ENCODE measurements at regions not wholly inside any gene's neighbourhood (a gene's known extent, or its start where the extent isn't known, plus 50 kb on each side); places are given as distances from the start of the nearest gene placed in this dataset.

GRCh38 chr17:74077231-74077630, 126.2 kb upstream of the RPL38 start:
- no peaks in the 10 kb centered on the region for H3K4me1 ChIP-seq
- peaks cover 6% of the 10 kb centered on the region for H3K9me3 ChIP-seq
- peaks cover 0 to 35% (median 19%) of the 10 kb centered on the region in 3 donors for H3K27me3 ChIP-seq (ENCODE audit: insufficient read depth in 3 of 3, low read length in 2 of 3)
- TF ChIP-seq, protein P1, sequence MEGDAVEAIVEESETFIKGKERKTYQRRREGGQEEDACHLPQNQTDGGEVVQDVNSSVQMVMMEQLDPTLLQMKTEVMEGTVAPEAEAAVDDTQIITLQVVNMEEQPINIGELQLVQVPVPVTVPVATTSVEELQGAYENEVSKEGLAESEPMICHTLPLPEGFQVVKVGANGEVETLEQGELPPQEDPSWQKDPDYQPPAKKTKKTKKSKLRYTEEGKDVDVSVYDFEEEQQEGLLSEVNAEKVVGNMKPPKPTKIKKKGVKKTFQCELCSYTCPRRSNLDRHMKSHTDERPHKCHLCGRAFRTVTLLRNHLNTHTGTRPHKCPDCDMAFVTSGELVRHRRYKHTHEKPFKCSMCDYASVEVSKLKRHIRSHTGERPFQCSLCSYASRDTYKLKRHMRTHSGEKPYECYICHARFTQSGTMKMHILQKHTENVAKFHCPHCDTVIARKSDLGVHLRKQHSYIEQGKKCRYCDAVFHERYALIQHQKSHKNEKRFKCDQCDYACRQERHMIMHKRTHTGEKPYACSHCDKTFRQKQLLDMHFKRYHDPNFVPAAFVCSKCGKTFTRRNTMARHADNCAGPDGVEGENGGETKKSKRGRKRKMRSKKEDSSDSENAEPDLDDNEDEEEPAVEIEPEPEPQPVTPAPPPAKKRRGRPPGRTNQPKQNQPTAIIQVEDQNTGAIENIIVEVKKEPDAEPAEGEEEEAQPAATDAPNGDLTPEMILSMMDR (IDR thresholded peaks at IDR 0.05), result no peak
- DNase-seq (no peak), ATAC-seq (no peak)
- intact Hi-C loops (cut with DNase I), result no loop called here
- H3K36me3 ChIP-seq (ENCODE audit: insufficient read depth in 1 of 2, low read depth in 1 of 2), result peaks cover 0 to 2% of the 10 kb centered on the region in 2 donors
- no peak overlapping the region for H3K4me3 ChIP-seq
- H3K27ac ChIP-seq, result no peak overlapping the region

GRCh38 chr17:74078363-74078941, 125.0 kb upstream of the RPL38 start:
- no peak overlapping the region for H3K27ac ChIP-seq
- DNase-seq (no peak), ATAC-seq (no peak)
- intact Hi-C loops (cut with DNase I), result no loop called here
- H3K4me1 ChIP-seq, result no peaks in the 10 kb centered on the region
- TF ChIP-seq, protein P1 (IDR thresholded peaks at IDR 0.05), result no peak
- WGBS, 3 donors, result 53 to 62% (median 54%) methylated on average over 12 of the region's 12 CpGs
- H3K4me3 ChIP-seq, result no peak overlapping the region
- peaks cover 2% of the 10 kb centered on the region for H3K9me3 ChIP-seq
- H3K36me3 ChIP-seq (ENCODE audit: insufficient read depth in 1 of 2, low read depth in 1 of 2), result peaks cover 0 to 2% of the 10 kb centered on the region in 2 donors
- peaks cover 0 to 42% (median 21%) of the 10 kb centered on the region in 3 donors for H3K27me3 ChIP-seq (ENCODE audit: insufficient read depth in 3 of 3, low read length in 2 of 3)

- TF ChIP-seq, protein P1 (IDR thresholded peaks at IDR 0.05), result no peak
- 28 to 57% (median 39%) methylated on average over 11 of the region's 11 CpGs for WGBS, 3 donors
- peaks cover 0 to 2% of the 10 kb centered on the region in 2 donors for H3K36me3 ChIP-seq (ENCODE audit: insufficient read depth in 1 of 2, low read depth in 1 of 2)
- no peaks in the 10 kb centered on the region for H3K4me1 ChIP-seq
- H3K27me3 ChIP-seq (ENCODE audit: insufficient read depth in 3 of 3, low read length in 2 of 3), result peaks cover 0 to 42% (median 21%) of the 10 kb centered on the region in 3 donors
- H3K27ac ChIP-seq, result no peak overlapping the region
- intact Hi-C loops (cut with DNase I), result no loop called here
- no peak overlapping the region for H3K4me3 ChIP-seq
- DNase-seq (no peak), ATAC-seq (no peak)
- no peaks in the 10 kb centered on the region for H3K9me3 ChIP-seq
Observed at GRCh38 chr17:74079537-74080300, 123.8 kb upstream of the RPL38 start.

- H3K27ac ChIP-seq, result no peak overlapping the region
- 25 to 32% (median 26%) methylated on average over 19 to 21 of the region's 21 CpGs for WGBS, 3 donors
- no peak for ATAC-seq
- TF ChIP-seq, protein P1 (IDR thresholded peaks at IDR 0.05), result no peak
- peaks cover 0 to 2% of the 10 kb centered on the region in 2 donors for H3K36me3 ChIP-seq (ENCODE audit: insufficient read depth in 1 of 2, low read depth in 1 of 2)
- H3K27me3 ChIP-seq (ENCODE audit: insufficient read depth in 3 of 3, low read length in 2 of 3), result peaks cover 0 to 42% (median 21%) of the 10 kb centered on the region in 3 donors
- intact Hi-C loops (cut with DNase I), result no loop called here
- DNase-seq, result no peak
- no peaks in the 10 kb centered on the region for H3K4me1 ChIP-seq
- no peak overlapping the region for H3K4me3 ChIP-seq
- H3K9me3 ChIP-seq, result no peaks in the 10 kb centered on the region
Observed at GRCh38 chr17:74080656-74081582, 122.6 kb upstream of the RPL38 start.

All from psoas muscle (tissue), 7 donors.